GM18873 (cell line): ENCODE measurements at regions not wholly inside any gene's neighbourhood (a gene's known extent, or its start where the extent isn't known, plus 50 kb on each side); places are given as distances from the start of the nearest gene placed in this dataset.
"Not testable (repeated sequence)": the region's sequence is repeated elsewhere in the genome, so short reads cannot be mapped to it uniquely, and the experiment has no call there.

Experiments
- ATAC-seq: cut with Tn5 transposase; IDR thresholded peaks from one replicate; pipeline ENCODE4 v1.9.1; 2021; ENCODE audit warnings: mild to moderate bottlenecking, moderate library complexity, moderate number of reproducible peaks; ENCODE audit not compliant: unreplicated experiment, low FRiP score

DNA sequence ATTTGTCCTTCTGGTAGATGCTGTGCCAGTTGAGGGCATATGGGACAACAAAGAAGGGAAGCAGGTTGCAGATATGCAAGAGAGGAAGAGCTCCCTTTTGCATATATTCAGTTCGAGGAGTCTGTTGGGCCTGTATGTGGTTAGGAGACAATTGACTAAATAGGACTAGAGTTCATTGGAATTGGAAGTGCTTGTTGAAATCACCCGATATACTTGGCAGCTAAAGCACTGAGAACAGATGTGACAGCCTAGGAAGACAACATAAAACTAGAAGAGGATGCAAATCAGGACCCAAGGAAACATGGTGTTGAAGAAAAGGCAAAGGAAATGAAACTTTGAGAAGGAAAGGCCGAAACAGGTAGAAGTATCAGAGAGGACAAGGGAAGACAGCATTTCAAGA, 215.2 kb upstream of the P2RY1 start:
- no peak for ATAC-seq

DNA sequence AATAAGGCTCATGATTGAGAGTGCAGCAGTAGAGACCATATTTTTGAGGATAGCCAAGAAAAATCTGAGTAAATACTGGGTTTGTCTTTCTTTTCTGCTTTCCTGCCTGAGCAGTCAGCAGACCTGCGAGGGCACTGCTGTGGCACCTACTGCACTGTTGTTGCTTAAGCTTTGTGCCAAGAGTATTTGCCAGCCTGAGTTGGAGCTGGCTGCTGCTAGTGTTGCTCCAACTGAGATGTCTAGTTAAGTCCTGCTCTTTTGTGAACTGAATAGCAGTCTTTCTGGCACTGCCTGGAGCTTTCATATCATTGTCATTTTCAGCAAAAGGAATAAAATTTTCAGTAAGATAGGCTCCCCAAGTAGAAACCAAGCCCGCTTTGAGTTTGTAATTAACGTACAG, 214.5 kb upstream of the P2RY1 start:
- no peak for ATAC-seq

DNA sequence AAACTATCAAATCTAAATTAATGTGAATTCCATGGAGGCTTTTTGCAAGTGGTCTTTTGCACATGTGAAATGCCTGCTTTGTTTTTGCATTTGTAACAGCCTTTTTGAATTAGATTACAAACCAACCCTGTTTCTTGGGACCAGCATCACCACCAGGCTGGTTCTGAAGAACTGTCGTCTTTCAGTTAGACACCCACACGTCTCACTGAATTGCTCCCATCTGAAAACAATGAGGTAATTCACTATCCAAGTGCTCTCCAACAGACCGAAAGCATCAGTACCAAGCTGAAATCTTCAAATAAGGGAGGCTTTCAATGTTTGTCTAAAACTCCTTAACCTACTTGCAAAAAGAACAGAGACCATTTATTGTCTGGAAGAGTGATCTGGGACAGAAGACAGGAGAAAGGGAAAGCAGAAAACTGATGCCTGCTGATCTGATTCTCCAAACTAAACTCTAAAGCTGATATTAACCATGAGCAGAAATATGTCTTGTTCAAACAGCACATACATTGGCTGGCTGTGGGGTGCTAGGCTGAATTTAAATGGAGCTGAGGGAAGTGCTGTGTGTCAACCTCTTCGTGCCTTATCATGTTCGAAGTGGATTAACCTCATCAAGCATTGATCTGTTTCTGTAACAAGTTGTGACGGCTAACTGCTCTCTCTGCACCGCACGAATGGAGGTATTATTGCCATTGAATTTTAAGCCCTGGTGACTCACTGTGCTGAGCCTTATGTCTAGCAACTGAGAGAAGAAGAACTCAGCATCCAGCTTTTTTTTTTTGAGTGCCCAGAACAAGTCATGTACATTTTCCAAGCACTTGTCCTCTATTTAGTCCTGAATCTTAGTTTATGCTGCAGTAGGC, 213.7 kb upstream of the P2RY1 start:
- no peak for ATAC-seq

DNA sequence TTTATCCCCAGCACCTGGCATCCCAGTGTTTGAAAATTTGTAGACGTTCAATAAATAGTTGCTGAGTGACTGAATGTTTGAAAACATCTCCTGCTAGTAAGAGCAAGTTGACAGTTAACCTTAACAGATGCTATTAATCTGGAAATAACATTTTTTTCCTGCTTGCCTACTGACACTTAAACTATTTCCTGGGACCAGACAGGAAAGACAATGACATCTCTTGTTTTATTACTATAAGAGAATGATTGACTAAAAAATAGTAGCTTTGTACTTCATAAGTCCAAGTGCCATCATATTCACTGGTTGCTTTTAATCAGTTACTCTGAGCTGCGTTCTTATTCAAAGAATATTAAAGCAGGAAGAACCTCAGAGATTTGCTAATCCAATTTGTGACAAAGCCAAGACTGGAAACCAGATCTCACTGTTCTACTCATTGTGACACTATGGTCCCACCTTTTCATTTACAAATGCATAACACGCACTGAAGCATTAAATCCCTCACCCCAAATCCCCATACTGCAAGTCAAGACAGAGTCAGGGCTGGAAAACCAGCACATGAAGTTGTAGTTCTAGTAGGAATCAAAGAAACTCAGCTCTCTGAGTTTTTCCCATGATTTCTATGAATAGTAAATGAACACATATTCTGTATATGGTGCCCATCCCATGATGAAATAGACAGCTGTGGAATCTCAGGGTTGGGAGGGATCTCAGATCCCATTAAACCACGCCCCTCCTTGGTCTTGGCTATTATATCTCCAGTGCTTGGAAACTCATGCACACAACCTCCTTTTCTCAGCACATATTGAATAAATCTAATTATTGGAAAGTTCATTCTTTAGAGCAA, 212.7 kb upstream of the P2RY1 start:
- no peak for ATAC-seq

DNA sequence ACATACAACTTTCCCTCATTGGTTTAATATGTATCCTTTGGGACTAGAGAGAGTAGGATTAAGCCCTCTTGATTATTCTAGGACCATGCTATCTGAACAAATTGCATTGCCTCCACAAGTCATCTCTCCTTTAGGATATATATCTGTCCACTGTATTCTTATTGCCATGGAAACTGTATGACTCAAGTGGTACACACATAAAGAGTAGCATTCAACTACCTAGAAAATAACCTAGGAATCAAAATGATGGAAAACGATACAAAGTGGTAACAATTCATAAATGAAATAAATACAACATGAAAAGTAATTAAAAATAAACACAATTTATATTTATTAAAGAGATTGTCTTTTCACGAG, 212.1 kb upstream of the P2RY1 start:
- ATAC-seq: no peak

DNA sequence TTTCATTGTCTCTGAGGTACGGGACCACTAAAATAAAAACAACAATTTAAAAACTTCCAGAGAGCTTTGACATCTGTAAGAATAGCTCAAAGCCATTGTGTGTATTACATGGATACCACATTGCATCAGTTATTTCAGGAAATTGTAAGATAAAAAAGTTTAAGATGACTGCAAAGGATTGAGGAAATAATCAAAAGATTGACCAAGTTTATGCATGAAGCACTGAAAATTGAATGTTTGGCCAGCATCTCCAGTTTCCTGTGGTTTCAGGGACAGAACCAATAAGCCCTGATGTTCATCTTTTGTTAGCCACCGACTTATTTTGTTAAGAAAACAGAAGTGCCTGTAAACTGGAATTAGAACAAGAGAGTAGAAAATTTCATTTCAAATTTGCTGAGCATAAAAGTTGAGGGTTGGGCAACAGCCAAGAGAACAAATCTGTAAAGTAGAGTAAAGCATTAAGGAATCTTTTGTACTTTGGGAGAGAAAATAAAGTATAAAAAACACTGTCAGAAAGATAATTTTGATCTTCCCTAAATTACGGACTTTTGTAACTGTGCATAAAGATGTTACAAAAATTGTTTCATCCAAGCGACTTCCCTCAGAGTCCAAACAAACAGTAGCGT, 211.5 kb upstream of the P2RY1 start:
- ATAC-seq: no peak

DNA sequence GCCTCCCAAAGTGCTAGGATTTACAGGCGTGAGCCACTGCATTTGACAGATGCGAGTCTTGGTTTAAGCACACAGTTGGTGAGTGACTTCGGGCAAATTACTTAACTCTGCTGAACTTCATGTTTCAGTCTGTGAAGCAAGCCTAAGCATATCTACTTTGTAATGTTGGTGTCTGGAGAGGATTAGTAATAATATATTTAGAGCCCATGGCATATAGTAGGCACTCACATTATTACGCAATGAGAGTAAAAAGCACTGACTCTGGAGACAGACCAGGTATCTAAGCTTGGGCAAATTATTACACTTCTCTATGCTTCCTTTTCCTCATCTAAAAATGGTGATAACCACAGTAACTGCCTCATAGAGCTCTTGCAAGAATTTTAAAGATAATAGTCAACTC, 208.7 kb upstream of the P2RY1 start:
- no peak for ATAC-seq

DNA sequence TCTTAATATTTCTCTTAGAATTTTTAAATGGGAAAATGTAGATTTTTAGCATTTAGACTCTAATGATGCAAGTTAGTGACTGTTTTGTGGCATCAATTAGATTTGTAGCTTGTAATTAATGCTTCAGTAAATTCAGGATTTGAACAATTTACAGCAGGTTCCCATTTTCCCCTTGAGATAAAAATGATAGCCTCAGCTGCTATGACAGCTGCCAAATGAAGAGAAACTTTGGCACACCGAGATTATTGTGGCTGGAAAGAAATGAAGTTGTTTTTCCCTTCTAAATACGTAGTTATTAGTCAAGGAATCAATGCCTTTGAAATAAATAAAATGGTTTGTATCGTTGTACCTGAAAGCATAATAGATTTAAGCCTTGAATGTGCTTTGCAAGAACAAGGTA, 206.4 kb upstream of the P2RY1 start:
- no peak for ATAC-seq

DNA sequence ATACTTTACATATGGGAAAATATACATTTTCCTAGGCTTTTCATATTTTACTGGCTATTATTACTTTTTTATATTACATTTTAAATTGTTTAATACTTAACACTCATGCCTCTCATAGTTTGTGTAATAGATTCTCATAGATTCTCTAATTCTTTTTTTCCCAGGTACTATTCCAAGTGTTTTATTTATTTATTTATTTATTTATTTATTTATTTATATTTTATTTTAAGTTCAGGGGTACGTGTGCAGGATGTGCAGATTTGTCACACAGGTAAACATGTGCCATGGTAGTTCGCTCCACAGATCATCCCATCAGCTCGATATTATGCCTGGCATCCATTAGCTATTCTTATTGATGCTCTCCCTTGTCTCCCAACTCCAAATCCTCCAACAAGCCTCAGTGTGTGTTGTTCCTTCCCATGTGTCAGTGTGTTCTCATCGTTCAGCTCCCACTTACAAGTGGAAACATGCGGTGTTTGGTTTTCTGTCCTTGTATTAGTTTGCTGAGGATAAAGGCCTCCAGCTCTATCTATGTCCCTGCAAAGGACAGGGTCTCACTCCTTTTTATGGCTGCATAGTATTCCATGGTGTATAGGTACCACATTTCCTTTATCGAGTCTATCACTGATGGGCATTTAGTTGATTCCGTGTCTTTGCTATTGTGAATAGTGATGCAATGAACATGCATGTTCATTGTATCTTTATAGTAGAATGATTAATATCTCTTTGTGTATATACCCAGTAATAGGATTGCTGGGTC, 205.4 kb upstream of the P2RY1 start:
- no peak for ATAC-seq

DNA sequence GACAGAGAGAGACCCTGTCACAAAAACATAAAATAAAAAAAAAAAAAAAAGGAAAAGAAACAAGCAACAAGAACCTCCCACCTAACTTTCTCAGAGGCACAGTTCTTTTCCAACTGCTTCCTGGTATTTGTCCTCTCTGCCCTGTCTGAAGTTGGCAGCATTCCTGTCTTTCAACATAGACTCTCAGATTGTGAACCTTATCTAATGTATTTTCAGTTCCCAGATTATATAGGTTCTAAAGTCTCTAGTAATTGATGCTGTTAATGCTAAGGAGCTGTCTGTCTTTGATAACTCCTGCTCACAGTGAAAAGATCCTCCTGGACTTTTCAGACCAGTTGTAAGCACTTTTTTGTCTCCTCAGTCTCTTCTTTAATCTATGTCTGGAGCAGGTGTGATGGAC, 199.5 kb upstream of the P2RY1 start:
- no peak for ATAC-seq

DNA sequence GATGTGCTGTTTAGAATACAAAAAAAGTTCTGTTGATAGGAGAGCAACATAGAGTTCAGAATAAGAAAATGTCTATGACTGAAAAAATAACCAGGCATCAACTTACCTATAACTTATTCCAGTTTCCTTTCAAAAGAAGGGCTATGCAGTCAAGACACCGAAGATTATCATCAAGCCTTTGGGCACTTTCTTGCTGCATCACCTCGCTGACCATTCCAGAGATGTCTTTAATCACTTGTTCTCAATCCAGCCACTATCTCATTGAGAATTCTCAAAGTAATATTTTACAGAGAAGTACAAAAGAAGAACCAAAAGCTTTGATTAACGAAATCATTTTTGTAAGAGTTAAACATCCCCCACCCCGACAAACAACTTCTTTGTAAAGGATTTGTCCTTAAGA, 198.3 kb upstream of the P2RY1 start:
- ATAC-seq: no peak

DNA sequence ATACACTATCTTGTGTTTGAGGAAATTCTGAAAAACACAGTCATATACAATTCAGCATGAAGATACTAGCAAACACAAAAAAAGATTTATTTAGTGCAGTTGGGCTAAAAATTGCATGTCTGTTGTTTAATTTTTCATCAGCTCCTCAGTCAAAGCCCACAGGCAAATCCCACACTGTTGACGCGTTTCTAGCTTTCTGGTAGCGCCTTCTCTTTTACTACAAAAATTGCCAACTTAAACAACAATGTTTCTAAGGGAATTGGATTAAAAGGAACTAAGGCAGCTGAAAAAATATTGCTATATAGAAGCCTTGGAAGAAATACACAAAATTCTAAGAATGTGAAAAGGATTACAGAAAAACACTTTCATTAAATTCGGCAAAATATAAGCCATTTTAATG, 196.7 kb upstream of the P2RY1 start:
- ATAC-seq: no peak

DNA sequence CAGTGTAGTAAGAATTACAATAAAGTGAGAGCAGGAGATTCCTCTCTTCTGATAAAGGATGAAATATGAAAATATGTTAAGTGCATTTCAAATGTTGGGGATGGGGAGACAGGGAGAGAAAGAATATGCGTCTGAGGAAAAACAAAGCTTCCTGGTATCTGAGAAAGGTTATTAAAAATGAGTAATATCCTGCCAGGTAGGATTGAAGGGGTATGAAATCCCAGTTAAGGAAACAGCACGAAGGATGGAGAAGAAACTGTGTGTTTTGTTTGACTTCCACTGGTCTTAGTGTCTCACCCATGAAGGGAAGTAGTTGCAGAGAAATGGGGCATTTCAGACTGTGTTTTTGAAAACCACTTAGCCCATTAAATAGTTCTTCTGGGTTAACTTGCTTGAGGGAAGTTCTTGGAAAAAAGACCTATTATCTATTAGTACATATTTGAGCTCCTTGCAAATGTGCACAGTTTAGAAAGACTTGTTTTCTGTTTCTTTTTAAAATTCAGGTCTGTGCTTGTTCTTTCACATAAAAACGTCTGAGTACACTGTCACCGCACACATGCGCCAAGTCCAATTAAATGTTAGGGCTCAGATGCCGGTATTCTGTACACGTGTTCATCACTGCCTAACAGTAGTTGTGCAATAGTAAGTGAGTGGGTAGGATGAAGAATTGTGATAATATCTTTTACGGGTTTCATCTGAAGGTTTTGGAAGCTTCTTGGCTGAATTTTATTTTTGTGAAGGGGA, 196.1 kb upstream of the P2RY1 start:
- no peak for ATAC-seq

DNA sequence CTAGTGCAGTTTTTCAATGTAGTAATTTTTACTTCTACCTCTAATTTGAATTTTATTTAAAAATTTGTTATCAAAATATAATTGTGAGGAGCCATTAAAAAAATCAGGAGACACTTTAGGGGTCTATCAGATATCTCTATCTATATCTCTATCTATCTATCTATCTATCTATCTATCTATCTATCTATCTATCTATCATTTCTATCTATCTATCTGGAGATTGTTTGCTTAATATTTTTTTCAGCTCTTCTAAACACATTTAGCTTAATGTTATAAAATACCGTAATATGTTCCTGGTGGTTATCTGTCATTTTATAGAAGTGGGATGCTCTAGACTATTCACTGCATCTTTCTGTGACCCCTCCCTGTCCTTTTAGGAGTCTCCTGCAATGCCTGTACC, 193.7 kb upstream of the P2RY1 start:
- no peak for ATAC-seq

DNA sequence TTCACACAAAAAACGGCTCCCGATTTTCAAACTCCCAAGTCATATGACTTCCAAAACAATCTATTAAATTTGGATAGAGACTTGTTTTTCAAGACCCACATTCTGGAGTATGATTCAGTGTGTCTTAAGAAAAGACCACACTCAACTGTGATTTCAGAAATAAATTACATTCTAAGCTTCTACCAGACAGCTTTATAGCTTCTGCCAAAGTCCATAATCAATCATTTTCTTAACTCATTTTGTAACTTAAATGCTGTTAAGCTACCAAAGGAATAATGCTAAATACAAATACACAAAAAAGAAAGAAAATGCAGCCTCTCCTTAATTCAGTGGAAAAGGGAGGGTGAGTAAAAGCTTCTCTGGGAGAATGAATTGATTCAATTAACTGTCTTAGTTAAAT, 192.3 kb upstream of the P2RY1 start:
- ATAC-seq: no peak

DNA sequence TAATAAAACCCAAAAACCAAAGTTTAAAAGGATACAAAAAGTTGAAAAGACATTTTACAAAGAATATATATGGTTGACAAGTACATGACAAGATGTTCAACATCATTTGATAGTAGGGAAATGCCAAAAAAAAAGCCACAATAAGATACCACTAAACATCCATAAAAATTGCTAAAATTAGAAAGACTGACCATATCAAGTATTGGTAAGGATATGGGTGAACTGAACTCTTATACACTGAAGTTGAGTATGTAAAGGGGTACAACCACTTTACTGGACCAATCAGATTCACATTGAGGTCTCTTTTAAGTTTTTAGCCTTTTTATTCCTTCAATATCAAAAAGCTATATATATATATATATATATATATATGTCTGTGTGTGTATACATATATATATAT, 190.5 kb upstream of the P2RY1 start:
- ATAC-seq: no peak

DNA sequence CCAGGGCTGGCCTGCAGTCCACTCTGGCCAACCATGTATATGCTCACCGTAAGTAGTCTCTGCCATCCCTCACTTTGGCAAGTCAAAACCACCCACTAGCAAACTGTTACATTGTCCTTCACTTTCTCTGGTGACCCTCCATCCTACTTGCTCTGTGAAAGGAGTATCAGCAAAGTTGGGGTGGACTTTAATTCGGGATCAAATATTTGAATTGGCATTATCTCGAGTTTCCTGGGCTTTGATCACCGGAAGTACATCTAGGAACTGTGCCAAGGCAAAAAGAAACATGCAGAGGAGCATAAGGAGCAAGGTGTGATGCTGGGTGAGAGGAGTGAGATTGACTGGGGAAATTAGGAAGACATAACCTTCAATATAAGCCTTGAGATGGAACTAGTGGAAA, 188.9 kb upstream of the P2RY1 start:
- no peak for ATAC-seq

DNA sequence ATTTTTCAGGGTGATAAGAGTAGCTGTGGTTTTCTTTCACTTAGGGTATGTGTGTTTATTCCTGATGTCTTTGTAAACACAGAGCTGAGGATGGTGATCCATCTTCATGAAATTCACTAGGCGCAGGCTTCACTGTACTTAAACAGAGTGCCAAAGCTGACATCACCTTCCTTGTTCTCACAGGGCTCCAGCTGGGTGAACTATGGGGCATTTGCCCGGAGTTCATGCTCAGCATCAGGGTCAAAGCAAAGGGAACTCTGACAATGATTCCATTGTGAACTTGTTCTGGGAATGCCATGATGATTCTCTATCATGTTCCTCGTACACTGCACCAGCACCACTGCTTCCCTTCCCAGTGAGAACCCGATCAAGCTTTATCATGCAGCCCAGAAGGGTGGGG, 184.8 kb upstream of the P2RY1 start:
- ATAC-seq: no peak

DNA sequence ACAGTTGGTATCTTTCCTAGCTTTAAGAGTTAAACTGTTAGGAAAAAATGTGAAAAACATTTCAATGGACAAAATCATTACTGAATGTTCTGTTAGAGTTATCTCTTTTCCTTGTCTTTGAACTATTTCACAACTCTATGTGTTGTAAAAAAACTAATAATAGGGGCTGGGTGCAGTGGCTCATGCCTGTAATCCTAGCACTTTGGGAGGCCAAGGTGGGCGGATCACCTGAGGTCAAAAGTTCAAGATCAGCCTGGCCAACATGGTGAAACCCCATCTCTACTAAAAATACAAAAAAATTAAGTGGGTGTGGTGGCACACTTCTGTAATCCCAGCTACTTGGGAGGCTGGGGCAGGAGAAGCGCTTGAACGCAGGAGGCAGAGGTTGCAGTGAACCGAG, 184.0 kb upstream of the P2RY1 start:
- not testable (repeated sequence) for ATAC-seq
